HepG2 (cell line): ENCODE measurements at regions not wholly inside any gene's neighbourhood (a gene's known extent, or its start where the extent isn't known, plus 50 kb on each side); places are given as distances from the start of the nearest gene placed in this dataset.

Source experiments
- ATAC-seq: fragments of 200-7000 bp; cut with Tn5 transposase; 3 replicates; pipeline ENCODE4 v1.9.1; 2020; ENCODE audit warnings: mild to moderate bottlenecking, moderate library complexity
- BruUV-seq: library from RNA; stranded (reverse); fragments of 400-500 nt; replicated peaks from 2 replicates; lab custom pipeline; 2021; lab: Mats Ljungman, UMichigan
- CTCF ChIA-PET: fragments of 300-600 bp; formaldehyde crosslinking; extraction: SDS; loops from one replicate; lab custom pipeline; 2021; ENCODE audit warnings: low total read pairs, inconsistent platforms, low intra/inter-chr PET ratio; lab: Yijun Ruan, JAX
- POLR2A ChIA-PET: fragments of 350-600 bp; sonication (Branson Sonifier 250); formaldehyde crosslinking; loops from one replicate; lab custom pipeline; 2020; ENCODE audit warnings: antibody characterized with exemption, inconsistent platforms; lab: Yijun Ruan, JAX
- DNase-seq: peaks from one replicate; pipeline ENCODE4 v3.0.0-alpha.2; 2015; ENCODE audit warnings: low spot score
- FAIRE-seq: peaks from 3 replicates; lab custom pipeline; 2011; peaks lifted over from hg19 to GRCh38; lab: Jason Lieb, UNC
- H2AFZ ChIP-seq: one replicate; pipeline ENCODE4 v1.6.1; 2011; ENCODE audit warnings: low read length, inconsistent platforms
- H3K27ac ChIP-seq: fragments of 300-600 bp; 3 replicates; pipeline ENCODE4 v1.8.0; 2011; ENCODE audit warnings: mixed run types, mild to moderate bottlenecking, mixed read lengths, low read length, inconsistent platforms; ENCODE audit not compliant: insufficient read depth; ENCODE audit errors: extremely low read length
- H3K27me3 ChIP-seq, 2 experiments: fragments of 200-600 bp in 1 of 2; 2 replicates in 1 of 2; 3 replicates in 1 of 2; pipeline versions ENCODE4 v1.6.0 to v1.8.0; 2011; ENCODE audit warnings: low read length in 2 of 2, mild to moderate bottlenecking in 2 of 2, moderate library complexity in 2 of 2, inconsistent platforms in 1 of 2; ENCODE audit not compliant: insufficient read depth in 2 of 2, control insufficient read depth in 1 of 2
- H3K36me3 ChIP-seq, 2 experiments: fragments of 200-600 bp in 1 of 2; replicated peaks in 1 of 2; 2 replicates in 1 of 2; 3 replicates in 1 of 2; pipeline versions ENCODE4 v1.5.1 to v1.8.0; 2011; ENCODE audit warnings: low read length in 2 of 2, inconsistent platforms in 1 of 2; ENCODE audit not compliant: insufficient read depth in 2 of 2, control insufficient read depth in 1 of 2
- H3K4me1 ChIP-seq: 2 replicates; pipeline ENCODE4 v1.5.1; 2012; ENCODE audit warnings: low read length, inconsistent platforms; ENCODE audit not compliant: insufficient read depth
- H3K4me2 ChIP-seq: 2 replicates; pipeline ENCODE4 v1.6.0; 2011; ENCODE audit warnings: low read depth, low read length, inconsistent platforms
- H3K4me3 ChIP-seq, 3 experiments: fragments of 200-600 bp in 1 of 3; sonication (generic), shearing (Covaris generic) in 1 of 3; replicated peaks in 1 of 3; 2 replicates each; pipeline ENCODE4 v1.5.1; 2011 to 2016; ENCODE audit warnings: low read length in 3 of 3, inconsistent platforms in 2 of 3, low read depth in 2 of 3, mild to moderate bottlenecking in 2 of 3, control low read depth in 1 of 3, mixed read lengths in 1 of 3; ENCODE audit not compliant: insufficient read depth in 1 of 3
- H3K79me2 ChIP-seq: one replicate; pipeline ENCODE4 v1.6.1; 2011; ENCODE audit warnings: low read length, inconsistent platforms; ENCODE audit not compliant: insufficient read depth
- H3K9ac ChIP-seq: 2 replicates; pipeline ENCODE4 v1.6.0; 2011; ENCODE audit warnings: mild to moderate bottlenecking, low read depth, low read length, inconsistent platforms; ENCODE audit not compliant: insufficient read depth
- H3K9me3 ChIP-seq: 2 replicates; pipeline ENCODE4 v1.5.1; 2012; ENCODE audit warnings: mild to moderate bottlenecking, low read length
- H4K20me1 ChIP-seq: 2 replicates; pipeline ENCODE4 v1.6.0; 2011; ENCODE audit warnings: inconsistent platforms, mild to moderate bottlenecking, low read length, moderate library complexity; ENCODE audit not compliant: insufficient read depth
- AHDC1 ChIP-seq: sonication (generic); formaldehyde crosslinking; IDR thresholded peaks from 2 replicates; pipeline ENCODE4 v1.5.1; 2020; ENCODE audit warnings: mild to moderate bottlenecking, missing genetic modification reagents, borderline replicate concordance
- ARID5B ChIP-seq: IDR thresholded peaks from 2 replicates; pipeline ENCODE4 v1.4.0; 2020; ENCODE audit warnings: mild to moderate bottlenecking, missing genetic modification reagents
- HHEX ChIP-seq: IDR thresholded peaks from 2 replicates; pipeline ENCODE4 v1.6.1; 2016; ENCODE audit warnings: control low read depth
- IRF9 ChIP-seq: sonication (generic); formaldehyde crosslinking; IDR thresholded peaks from 2 replicates; pipeline ENCODE4 v1.8.0; 2022; ENCODE audit warnings: missing genetic modification reagents, mild to moderate bottlenecking, borderline replicate concordance
- MXD1 ChIP-seq: sonication (generic); formaldehyde crosslinking; IDR thresholded peaks from 2 replicates; pipeline ENCODE4 v1.4.0; 2020; ENCODE audit warnings: mild to moderate bottlenecking, missing genetic modification reagents
- PBX3 ChIP-seq: sonication (generic); formaldehyde crosslinking; IDR thresholded peaks from 2 replicates; pipeline ENCODE4 v1.8.1; 2023; ENCODE audit warnings: missing genetic modification reagents, inconsistent platforms, borderline replicate concordance
- RAD51 ChIP-seq: fragments of 450-650 bp; IDR thresholded peaks from 2 replicates; pipeline ENCODE4 v1.6.1; 2016; ENCODE audit warnings: borderline replicate concordance
- ZSCAN25 ChIP-seq: sonication (generic); formaldehyde crosslinking; IDR thresholded peaks from 2 replicates; pipeline ENCODE4 v1.8.0; 2022; ENCODE audit warnings: mild to moderate bottlenecking, missing genetic modification reagents
- WGBS: methylation state at CpG from one replicate; pipeline ENCODE4 v1.1.6; 2017; ENCODE audit warnings: low lambda C conversion rate; 5-methylcytosine and 5-hydroxymethylcytosine counted together
- in situ Hi-C: cut with HindIII; loops from 2 replicates; pipeline ENCODE4 v1.10.0; 2017; ENCODE audit warnings: low pct_unique_long_range_greater_than_20kb; ENCODE audit not compliant: extremely low pct_ligation_motif_present
- intact Hi-C: fragments of 100-400 bp; cut with micrococcal nuclease; formaldehyde crosslinking; loops from one replicate; pipeline ENCODE4 v1.10.0; 2022; ENCODE audit not compliant: unreplicated experiment
- TF ChIP-seq, protein P1 (sequence below): sonication (generic); formaldehyde crosslinking; IDR thresholded peaks from 2 replicates; pipeline ENCODE4 v1.4.0; 2020; ENCODE audit warnings: missing genetic modification reagents, borderline replicate concordance

- no peaks in the 10 kb centered on the region for H3K79me2 ChIP-seq
- no peaks in the 10 kb centered on the region for H3K36me3 ChIP-seq
- DNase-seq = peak; percentile 10
- ChIA-PET CTCF (no interaction called here), POLR2A (no interaction called here)
- H3K4me3 ChIP-seq = no peak overlapping the region
- BruUV-seq = no TSS peak
- H3K4me1 ChIP-seq = peaks cover 10% of the 10 kb centered on the region; the same call in 1 of the 2 replicates
- intact Hi-C loops = no loop called here
- H3K4me2 ChIP-seq = no peak overlapping the region
- in situ Hi-C loops = no loop called here
- no peaks in the 10 kb centered on the region for H3K9me3 ChIP-seq
- no peak overlapping the region for H3K27ac ChIP-seq
- H2AFZ ChIP-seq = no peak overlapping the region
- ATAC-seq = no peak
- H4K20me1 ChIP-seq = no peaks in the 10 kb centered on the region
- no peak overlapping the region for H3K9ac ChIP-seq
- no peak for FAIRE-seq
- H3K27me3 ChIP-seq = no peaks in the 10 kb centered on the region
- WGBS = 31% methylated on average over 8 of the region's 8 CpGs
- no peak for TF ChIP-seq MXD1 (CRISPR knock-in tag)
- TF ChIP-seq AHDC1 = no peak
- no peak for TF ChIP-seq PBX3
- TF ChIP-seq, protein P1, sequence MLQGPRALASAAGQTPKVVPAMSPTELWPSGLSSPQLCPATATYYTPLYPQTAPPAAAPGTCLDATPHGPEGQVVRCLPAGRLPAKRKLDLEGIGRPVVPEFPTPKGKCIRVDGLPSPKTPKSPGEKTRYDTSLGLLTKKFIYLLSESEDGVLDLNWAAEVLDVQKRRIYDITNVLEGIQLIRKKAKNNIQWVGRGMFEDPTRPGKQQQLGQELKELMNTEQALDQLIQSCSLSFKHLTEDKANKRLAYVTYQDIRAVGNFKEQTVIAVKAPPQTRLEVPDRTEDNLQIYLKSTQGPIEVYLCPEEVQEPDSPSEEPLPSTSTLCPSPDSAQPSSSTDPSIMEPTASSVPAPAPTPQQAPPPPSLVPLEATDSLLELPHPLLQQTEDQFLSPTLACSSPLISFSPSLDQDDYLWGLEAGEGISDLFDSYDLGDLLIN (CRISPR knock-in tag) = no peak
- TF ChIP-seq HHEX (CRISPR knock-in tag) = no peak
- TF ChIP-seq RAD51 = no peak
- TF ChIP-seq IRF9 (CRISPR knock-in tag) = no peak
- no peak for TF ChIP-seq ZSCAN25 (CRISPR knock-in tag)
- no peak for TF ChIP-seq ARID5B (CRISPR knock-in tag)
Observed at GRCh38 chr1:227396539-227397353, 78.5 kb upstream of the CDC42BPA start.
